ENCODE measurements at regions not wholly inside any gene's neighbourhood (a gene's known extent, or its start where the extent isn't known, plus 50 kb on each side); places are given as distances from the start of the nearest gene placed in this dataset.

- WGBS = 10% methylated on average over 7 of the region's 7 CpGs
- H3K4me1 ChIP-seq (ENCODE audit: control insufficient read depth in 4 of 4, insufficient read depth in 4 of 4, low read length in 3 of 4) = peaks cover 0 to 4% (median 0%) of the 10 kb centered on the region in 4 donors
- no peak for DNase-seq (ENCODE audit: low spot score)
- H3K9ac ChIP-seq (ENCODE audit: low read depth in 1 of 2, low read length in 2 of 2) = peak overlapping the region; percentile 12 to 26
- H3K36me3 ChIP-seq (ENCODE audit: control insufficient read depth in 4 of 4, insufficient read depth in 3 of 4, low read depth in 1 of 4, low read length in 3 of 4) = no peaks in the 10 kb centered on the region
- H3K27ac ChIP-seq (ENCODE audit: low read depth in 1 of 2, low read length in 2 of 2) = no peak overlapping the region
- TF ChIP-seq, protein P1, sequence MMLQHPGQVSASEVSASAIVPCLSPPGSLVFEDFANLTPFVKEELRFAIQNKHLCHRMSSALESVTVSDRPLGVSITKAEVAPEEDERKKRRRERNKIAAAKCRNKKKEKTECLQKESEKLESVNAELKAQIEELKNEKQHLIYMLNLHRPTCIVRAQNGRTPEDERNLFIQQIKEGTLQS (IDR thresholded peaks at IDR 0.05) = no peak
- TF ChIP-seq GABPA (IDR thresholded peaks at IDR 0.05 in 1 of 2, conservative IDR thresholded peaks at IDR 0.05 in 1 of 2) (no peak), RXRA (IDR thresholded peaks at IDR 0.05) (no peak), FOXA2 (IDR thresholded peaks at IDR 0.05) (no peak), JUND (IDR thresholded peaks at IDR 0.05) (no peak), MAX (IDR thresholded peaks at IDR 0.05) (no peak), NR2F2 (IDR thresholded peaks at IDR 0.05) (no peak), RAD21 (IDR thresholded peaks at IDR 0.05) (peak; percentile 80 to 84), EGR1 (IDR thresholded peaks at IDR 0.05; ENCODE audit: low read depth in 2 of 2) (no peak), YY1 (IDR thresholded peaks at IDR 0.05) (no peak)
- TF ChIP-seq, protein P2, sequence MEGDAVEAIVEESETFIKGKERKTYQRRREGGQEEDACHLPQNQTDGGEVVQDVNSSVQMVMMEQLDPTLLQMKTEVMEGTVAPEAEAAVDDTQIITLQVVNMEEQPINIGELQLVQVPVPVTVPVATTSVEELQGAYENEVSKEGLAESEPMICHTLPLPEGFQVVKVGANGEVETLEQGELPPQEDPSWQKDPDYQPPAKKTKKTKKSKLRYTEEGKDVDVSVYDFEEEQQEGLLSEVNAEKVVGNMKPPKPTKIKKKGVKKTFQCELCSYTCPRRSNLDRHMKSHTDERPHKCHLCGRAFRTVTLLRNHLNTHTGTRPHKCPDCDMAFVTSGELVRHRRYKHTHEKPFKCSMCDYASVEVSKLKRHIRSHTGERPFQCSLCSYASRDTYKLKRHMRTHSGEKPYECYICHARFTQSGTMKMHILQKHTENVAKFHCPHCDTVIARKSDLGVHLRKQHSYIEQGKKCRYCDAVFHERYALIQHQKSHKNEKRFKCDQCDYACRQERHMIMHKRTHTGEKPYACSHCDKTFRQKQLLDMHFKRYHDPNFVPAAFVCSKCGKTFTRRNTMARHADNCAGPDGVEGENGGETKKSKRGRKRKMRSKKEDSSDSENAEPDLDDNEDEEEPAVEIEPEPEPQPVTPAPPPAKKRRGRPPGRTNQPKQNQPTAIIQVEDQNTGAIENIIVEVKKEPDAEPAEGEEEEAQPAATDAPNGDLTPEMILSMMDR (IDR thresholded peaks at IDR 0.05; ENCODE audit: low read depth, low read length, missing input control) = peak; percentile 57
- TF ChIP-seq, protein P3, sequence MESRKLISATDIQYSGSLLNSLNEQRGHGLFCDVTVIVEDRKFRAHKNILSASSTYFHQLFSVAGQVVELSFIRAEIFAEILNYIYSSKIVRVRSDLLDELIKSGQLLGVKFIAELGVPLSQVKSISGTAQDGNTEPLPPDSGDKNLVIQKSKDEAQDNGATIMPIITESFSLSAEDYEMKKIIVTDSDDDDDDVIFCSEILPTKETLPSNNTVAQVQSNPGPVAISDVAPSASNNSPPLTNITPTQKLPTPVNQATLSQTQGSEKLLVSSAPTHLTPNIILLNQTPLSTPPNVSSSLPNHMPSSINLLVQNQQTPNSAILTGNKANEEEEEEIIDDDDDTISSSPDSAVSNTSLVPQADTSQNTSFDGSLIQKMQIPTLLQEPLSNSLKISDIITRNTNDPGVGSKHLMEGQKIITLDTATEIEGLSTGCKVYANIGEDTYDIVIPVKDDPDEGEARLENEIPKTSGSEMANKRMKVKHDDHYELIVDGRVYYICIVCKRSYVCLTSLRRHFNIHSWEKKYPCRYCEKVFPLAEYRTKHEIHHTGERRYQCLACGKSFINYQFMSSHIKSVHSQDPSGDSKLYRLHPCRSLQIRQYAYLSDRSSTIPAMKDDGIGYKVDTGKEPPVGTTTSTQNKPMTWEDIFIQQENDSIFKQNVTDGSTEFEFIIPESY (IDR thresholded peaks at IDR 0.05) = no peak
- no peaks in the 10 kb centered on the region for H3K27me3 ChIP-seq (ENCODE audit: control insufficient read depth in 4 of 4, insufficient read depth in 4 of 4, low read length in 3 of 4)
- H3K4me3 ChIP-seq (ENCODE audit: low read depth in 1 of 3, low read length in 3 of 3) = peak overlapping the region; percentile 7 to 59 (median 37)
- no peaks in the 10 kb centered on the region for H3K9me3 ChIP-seq (ENCODE audit: control insufficient read depth in 4 of 4, low read length in 3 of 4)
Measured at GRCh38 chr4:72701987-72702819, 133.2 kb upstream of the ADAMTS3 start.

DNA sequence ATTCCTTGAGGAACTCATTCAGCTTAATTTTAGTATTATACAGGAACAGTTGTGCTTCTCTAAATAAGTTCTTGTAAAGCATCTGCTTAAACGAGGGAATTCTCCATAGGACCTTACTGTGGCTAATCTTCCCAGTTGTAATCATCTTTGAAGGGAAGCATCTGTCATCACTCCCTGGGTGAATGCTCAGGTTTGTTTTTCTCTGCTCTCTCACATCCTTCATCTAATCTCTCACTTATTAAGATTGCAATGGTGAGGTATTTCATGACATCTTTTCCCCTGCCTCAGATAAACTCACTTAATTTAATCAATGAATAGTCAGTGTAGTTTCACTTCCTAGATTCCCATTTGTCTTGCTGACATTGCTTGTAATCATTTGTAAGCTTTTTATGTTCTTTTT is 121.8 kb upstream of the ADAMTS3 start:
- Histone ChIP-seq H3K4me1 (ENCODE audit: control insufficient read depth in 4 of 4, insufficient read depth in 4 of 4, low read length in 3 of 4) (no peaks in the 10 kb centered on the region), H3K9ac (ENCODE audit: low read depth in 1 of 2, low read length in 2 of 2) (no peak overlapping the region), H3K36me3 (ENCODE audit: control insufficient read depth in 4 of 4, insufficient read depth in 3 of 4, low read depth in 1 of 4, low read length in 3 of 4) (no peaks in the 10 kb centered on the region), H3K27me3 (ENCODE audit: control insufficient read depth in 4 of 4, insufficient read depth in 4 of 4, low read length in 3 of 4) (no peaks in the 10 kb centered on the region), H3K27ac (ENCODE audit: low read depth in 1 of 2, low read length in 2 of 2) (no peak overlapping the region), H3K9me3 (ENCODE audit: control insufficient read depth in 4 of 4, low read length in 3 of 4) (no peaks in the 10 kb centered on the region), H3K4me3 (ENCODE audit: low read depth in 1 of 3, low read length in 3 of 3) (no peak overlapping the region)
- no peak for DNase-seq (ENCODE audit: low spot score)
- TF ChIP-seq NR2F2 (IDR thresholded peaks at IDR 0.05) (no peak), SP1 (IDR thresholded peaks at IDR 0.05) (no peak)
- 23% methylated on average over 1 of the region's 1 CpG for WGBS

DNA sequence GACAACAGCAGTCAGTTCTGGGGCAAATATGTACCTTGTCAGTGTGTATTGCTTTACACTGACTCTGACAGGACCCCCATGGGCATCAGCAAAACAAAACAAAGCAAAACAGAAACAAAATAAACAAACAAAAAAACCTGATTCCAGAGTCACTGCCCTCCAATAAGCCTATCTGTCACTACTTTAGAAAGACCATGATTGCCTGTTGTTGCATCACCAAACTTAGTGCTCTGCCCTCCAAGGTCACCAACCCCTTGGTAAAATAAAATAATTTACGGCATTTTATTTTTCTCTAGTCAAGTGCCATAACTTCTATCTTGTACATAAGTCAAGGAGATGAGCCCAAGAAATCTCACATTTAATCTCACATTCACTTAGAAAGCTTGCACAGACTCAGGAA is 120.9 kb upstream of the ADAMTS3 start:
- H3K4me3 ChIP-seq (ENCODE audit: low read depth in 1 of 3, low read length in 3 of 3) = no peak overlapping the region
- no peak overlapping the region for H3K9ac ChIP-seq (ENCODE audit: low read depth in 1 of 2, low read length in 2 of 2)
- no peaks in the 10 kb centered on the region for H3K4me1 ChIP-seq (ENCODE audit: control insufficient read depth in 4 of 4, insufficient read depth in 4 of 4, low read length in 3 of 4)
- 72% methylated on average over 1 of the region's 1 CpG for WGBS
- H3K36me3 ChIP-seq (ENCODE audit: control insufficient read depth in 4 of 4, insufficient read depth in 3 of 4, low read depth in 1 of 4, low read length in 3 of 4) = no peaks in the 10 kb centered on the region
- H3K27me3 ChIP-seq (ENCODE audit: control insufficient read depth in 4 of 4, insufficient read depth in 4 of 4, low read length in 3 of 4) = no peaks in the 10 kb centered on the region
- no peaks in the 10 kb centered on the region for H3K9me3 ChIP-seq (ENCODE audit: control insufficient read depth in 4 of 4, low read length in 3 of 4)
- H3K27ac ChIP-seq (ENCODE audit: low read depth in 1 of 2, low read length in 2 of 2) = no peak overlapping the region
- DNase-seq (ENCODE audit: low spot score) = no peak
- no peak for TF ChIP-seq SP1 (IDR thresholded peaks at IDR 0.05)
- TF ChIP-seq FOXA1 (IDR thresholded peaks at IDR 0.05) = no peak
- no peak for TF ChIP-seq RAD21 (IDR thresholded peaks at IDR 0.05)
- TF ChIP-seq RXRA (IDR thresholded peaks at IDR 0.05) = no peak
- TF ChIP-seq EGR1 (IDR thresholded peaks at IDR 0.05; ENCODE audit: low read depth in 2 of 2) = no peak
- no peak for TF ChIP-seq FOXA2 (IDR thresholded peaks at IDR 0.05)
- TF ChIP-seq NR2F2 (IDR thresholded peaks at IDR 0.05) = no peak
- no peak for TF ChIP-seq JUND (IDR thresholded peaks at IDR 0.05)
- TF ChIP-seq TAF1 (conservative IDR thresholded peaks at IDR 0.05) = no peak
- no peak for TF ChIP-seq HNF4A (conservative IDR thresholded peaks at IDR 0.05)
- TF ChIP-seq YY1 (IDR thresholded peaks at IDR 0.05) = no peak
- no peak for TF ChIP-seq HNF4G (IDR thresholded peaks at IDR 0.05)
- TF ChIP-seq, protein P2 (IDR thresholded peaks at IDR 0.05; ENCODE audit: low read depth, low read length, missing input control) = no peak
- TF ChIP-seq, protein P1 (IDR thresholded peaks at IDR 0.05) = no peak
- TF ChIP-seq, protein P3 (IDR thresholded peaks at IDR 0.05) = no peak
